ENCODE measurements at regions not wholly inside any gene's neighbourhood (a gene's known extent, or its start where the extent isn't known, plus 50 kb on each side); places are given as distances from the start of the nearest gene placed in this dataset.

- TF ChIP-seq TAF1 (IDR thresholded peaks at IDR 0.05; ENCODE audit: low read depth) (no peak), ZBTB7A (IDR thresholded peaks at IDR 0.05; ENCODE audit: low read depth) (no peak), RAD21 (IDR thresholded peaks at IDR 0.05; ENCODE audit: low read depth) (no peak), CEBPB (IDR thresholded peaks at IDR 0.05) (no peak), FOXM1 (IDR thresholded peaks at IDR 0.05; ENCODE audit: borderline replicate concordance, low read depth) (no peak), MAX (IDR thresholded peaks at IDR 0.05) (no peak), EGR1 (IDR thresholded peaks at IDR 0.05) (no peak), TEAD4 (IDR thresholded peaks at IDR 0.05) (no peak), YY1 (IDR thresholded peaks at IDR 0.05; ENCODE audit: low read depth) (no peak), REST (IDR thresholded peaks at IDR 0.05; ENCODE audit: low read depth) (no peak)
These were observed 55.4 kb upstream of the KIF26B start for GRCh38 chr1:245099401-245099800.

- TF ChIP-seq EGR1 (IDR thresholded peaks at IDR 0.05) (no peak), CREB1 (IDR thresholded peaks at IDR 0.05; ENCODE audit: low read depth) (no peak), TEAD4 (IDR thresholded peaks at IDR 0.05) (no peak), USF1 (IDR thresholded peaks at IDR 0.05) (no peak), RAD21 (IDR thresholded peaks at IDR 0.05; ENCODE audit: low read depth) (no peak), TAF1 (IDR thresholded peaks at IDR 0.05; ENCODE audit: low read depth) (no peak), NFIC (IDR thresholded peaks at IDR 0.05) (no peak), TCF12 (IDR thresholded peaks at IDR 0.05; ENCODE audit: low read depth) (no peak), ZBTB7A (IDR thresholded peaks at IDR 0.05; ENCODE audit: low read depth) (no peak), YY1 (IDR thresholded peaks at IDR 0.05; ENCODE audit: low read depth) (no peak), CEBPB (IDR thresholded peaks at IDR 0.05) (no peak)
These were observed 55.9 kb upstream of the KIF26B start for GRCh38 chr1:245098924-245099323.

- TF ChIP-seq EGR1 (IDR thresholded peaks at IDR 0.05) (no peak), EP300 (IDR thresholded peaks at IDR 0.05; ENCODE audit: borderline replicate concordance) (no peak), NFIC (IDR thresholded peaks at IDR 0.05) (no peak), TAF1 (IDR thresholded peaks at IDR 0.05; ENCODE audit: low read depth) (no peak), MAX (IDR thresholded peaks at IDR 0.05) (no peak), CREB1 (IDR thresholded peaks at IDR 0.05; ENCODE audit: low read depth) (no peak), RAD21 (IDR thresholded peaks at IDR 0.05; ENCODE audit: low read depth) (no peak), TEAD4 (IDR thresholded peaks at IDR 0.05) (no peak), CEBPB (IDR thresholded peaks at IDR 0.05) (no peak), TCF12 (IDR thresholded peaks at IDR 0.05; ENCODE audit: low read depth) (no peak), FOXM1 (IDR thresholded peaks at IDR 0.05; ENCODE audit: borderline replicate concordance, low read depth) (no peak), ZBTB7A (IDR thresholded peaks at IDR 0.05; ENCODE audit: low read depth) (no peak), USF1 (IDR thresholded peaks at IDR 0.05) (no peak), YY1 (IDR thresholded peaks at IDR 0.05; ENCODE audit: low read depth) (no peak), REST (IDR thresholded peaks at IDR 0.05; ENCODE audit: low read depth) (no peak)
These were observed 58.3 kb upstream of the KIF26B start for GRCh38 chr1:245096311-245097066.

- TF ChIP-seq REST (IDR thresholded peaks at IDR 0.05; ENCODE audit: low read depth) (no peak), NFIC (IDR thresholded peaks at IDR 0.05) (no peak), TEAD4 (IDR thresholded peaks at IDR 0.05) (no peak), ZBTB7A (IDR thresholded peaks at IDR 0.05; ENCODE audit: low read depth) (no peak), TAF1 (IDR thresholded peaks at IDR 0.05; ENCODE audit: low read depth) (no peak), FOXM1 (IDR thresholded peaks at IDR 0.05; ENCODE audit: borderline replicate concordance, low read depth) (no peak), EGR1 (IDR thresholded peaks at IDR 0.05) (no peak), YY1 (IDR thresholded peaks at IDR 0.05; ENCODE audit: low read depth) (no peak), CREB1 (IDR thresholded peaks at IDR 0.05; ENCODE audit: low read depth) (no peak), USF1 (IDR thresholded peaks at IDR 0.05) (no peak), EP300 (IDR thresholded peaks at IDR 0.05; ENCODE audit: borderline replicate concordance) (no peak), MAX (IDR thresholded peaks at IDR 0.05) (no peak), CEBPB (IDR thresholded peaks at IDR 0.05) (no peak), RAD21 (IDR thresholded peaks at IDR 0.05; ENCODE audit: low read depth) (no peak), TCF12 (IDR thresholded peaks at IDR 0.05; ENCODE audit: low read depth) (no peak)
These were observed 58.9 kb upstream of the KIF26B start for GRCh38 chr1:245095903-245096302.

Data from Ishikawa (cell line).